Transverse colon (tissue), 4 donors: ENCODE measurements at regions not wholly inside any gene's neighbourhood (a gene's known extent, or its start where the extent isn't known, plus 50 kb on each side); places are given as distances from the start of the nearest gene placed in this dataset.

Source experiments
- EP300 ChIP-seq: sonication (generic); formaldehyde crosslinking; IDR thresholded peaks from one replicate; pipeline ENCODE4 v1.6.1; 2017; ENCODE audit warnings: antibody characterized with exemption, low read depth
- POLR2A ChIP-seq: fragments of 450-650 bp; IDR thresholded peaks from one replicate; pipeline ENCODE4 v1.6.1; 2016; ENCODE audit warnings: antibody characterized with exemption, mild to moderate bottlenecking, moderate library complexity
- POLR2AphosphoS5 ChIP-seq, 3 donors: sonication (generic); formaldehyde crosslinking; IDR thresholded peaks; one replicate each; pipeline ENCODE4 v1.6.1; 2016; ENCODE audit warnings: antibody characterized with exemption in 3 of 3
- TF ChIP-seq, protein P1 (sequence below), 5 experiments: fragments of 200-600 bp in 3 of 5; fragments of 450-650 bp in 2 of 5; sonication (generic) in 3 of 5; IDR thresholded peaks; 1 replicate in 2 of 5; 2 replicates in 3 of 5; pipeline ENCODE4 v1.5.1; 2016 to 2017; ENCODE audit warnings: antibody characterized with exemption in 5 of 5, inconsistent platforms in 3 of 5, mild to moderate bottlenecking in 2 of 5, moderate library complexity in 1 of 5

DNA sequence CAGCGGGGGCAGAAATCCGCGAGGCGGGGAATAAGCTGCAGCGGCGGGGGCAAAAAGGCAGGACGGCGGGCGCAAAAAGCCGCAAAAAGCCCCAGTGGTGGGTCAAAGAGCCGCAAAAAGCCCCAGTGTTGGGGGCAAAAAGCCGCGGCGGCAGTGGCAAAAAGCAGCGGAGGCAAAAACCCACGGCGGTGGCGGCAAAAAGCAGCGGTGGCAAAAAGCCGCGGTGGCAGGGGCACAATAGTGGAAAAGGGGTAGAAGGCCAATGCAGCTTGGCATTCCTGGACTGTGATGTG is 525.3 kb downstream of the ZNF33B start:
- TF ChIP-seq POLR2A (no peak), EP300 (no peak), POLR2AphosphoS5 (IDR thresholded peaks at IDR 0.05) (no peak)
- TF ChIP-seq, protein P1, sequence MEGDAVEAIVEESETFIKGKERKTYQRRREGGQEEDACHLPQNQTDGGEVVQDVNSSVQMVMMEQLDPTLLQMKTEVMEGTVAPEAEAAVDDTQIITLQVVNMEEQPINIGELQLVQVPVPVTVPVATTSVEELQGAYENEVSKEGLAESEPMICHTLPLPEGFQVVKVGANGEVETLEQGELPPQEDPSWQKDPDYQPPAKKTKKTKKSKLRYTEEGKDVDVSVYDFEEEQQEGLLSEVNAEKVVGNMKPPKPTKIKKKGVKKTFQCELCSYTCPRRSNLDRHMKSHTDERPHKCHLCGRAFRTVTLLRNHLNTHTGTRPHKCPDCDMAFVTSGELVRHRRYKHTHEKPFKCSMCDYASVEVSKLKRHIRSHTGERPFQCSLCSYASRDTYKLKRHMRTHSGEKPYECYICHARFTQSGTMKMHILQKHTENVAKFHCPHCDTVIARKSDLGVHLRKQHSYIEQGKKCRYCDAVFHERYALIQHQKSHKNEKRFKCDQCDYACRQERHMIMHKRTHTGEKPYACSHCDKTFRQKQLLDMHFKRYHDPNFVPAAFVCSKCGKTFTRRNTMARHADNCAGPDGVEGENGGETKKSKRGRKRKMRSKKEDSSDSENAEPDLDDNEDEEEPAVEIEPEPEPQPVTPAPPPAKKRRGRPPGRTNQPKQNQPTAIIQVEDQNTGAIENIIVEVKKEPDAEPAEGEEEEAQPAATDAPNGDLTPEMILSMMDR (IDR thresholded peaks at IDR 0.05), result no peak
